GM23338 (cell line): ENCODE measurements at regions not wholly inside any gene's neighbourhood (a gene's known extent, or its start where the extent isn't known, plus 50 kb on each side); places are given as distances from the start of the nearest gene placed in this dataset.

Source experiments
- CREB1 ChIP-seq: fragments of 250-450 bp; sonication (Bioruptor Pico); IDR thresholded peaks from 2 replicates; pipeline ENCODE4 v1.5.0; 2020; ENCODE audit warnings: low read depth, mild to moderate bottlenecking, moderate library complexity
- CTCF ChIP-seq, 2 experiments: fragments of 200-600 bp in 1 of 2; sonication (generic) in 1 of 2; conservative IDR thresholded peaks; 2 replicates each; pipeline versions ENCODE4 v1.5.1 to v1.6.1; 2016 to 2017; ENCODE audit warnings: antibody characterized with exemption in 2 of 2, low read depth in 2 of 2, mild to moderate bottlenecking in 2 of 2, moderate library complexity in 1 of 2
- ETS1 ChIP-seq: IDR thresholded peaks from 2 replicates; pipeline ENCODE4 v1.6.1; 2016; ENCODE audit warnings: antibody characterized with exemption
- EZH2 ChIP-seq: fragments of 200-600 bp; sonication (generic); IDR thresholded peaks from one replicate; pipeline ENCODE4 v1.8.0; 2017; ENCODE audit warnings: antibody characterized with exemption, mild to moderate bottlenecking, low read depth; ENCODE audit not compliant: unreplicated experiment
- EZH2phosphoT487 ChIP-seq: fragments of 200-600 bp; sonication (generic); IDR thresholded peaks from one replicate; pipeline ENCODE4 v1.8.1; 2018; ENCODE audit warnings: antibody characterized with exemption; ENCODE audit not compliant: unreplicated experiment
- JUNB ChIP-seq: IDR thresholded peaks from one replicate; pipeline ENCODE4 v1.6.1; 2016; ENCODE audit warnings: antibody characterized with exemption; ENCODE audit not compliant: unreplicated experiment
- NANOG ChIP-seq: IDR thresholded peaks from 2 replicates; pipeline ENCODE4 v1.6.1; 2016; ENCODE audit warnings: antibody characterized with exemption, borderline replicate concordance
- POLR2AphosphoS5 ChIP-seq: IDR thresholded peaks from 2 replicates; pipeline ENCODE4 v1.6.1; 2016; ENCODE audit warnings: antibody characterized with exemption, low read depth
- REST ChIP-seq: IDR thresholded peaks from one replicate; pipeline ENCODE4 v1.6.1; 2018; ENCODE audit warnings: antibody characterized with exemption; ENCODE audit not compliant: unreplicated experiment
- STAT1 ChIP-seq: IDR thresholded peaks from one replicate; pipeline ENCODE4 v1.6.1; 2016; ENCODE audit warnings: antibody characterized with exemption; ENCODE audit not compliant: unreplicated experiment
- ZNF331 ChIP-seq: fragments of 250-450 bp; sonication (Bioruptor Pico); IDR thresholded peaks from 2 replicates; pipeline ENCODE4 v1.5.0; 2020; ENCODE audit warnings: low read depth, mild to moderate bottlenecking, moderate library complexity
- ZNF462 ChIP-seq: fragments of 250-450 bp; sonication (Bioruptor Pico); IDR thresholded peaks from 2 replicates; pipeline ENCODE4 v1.5.0; 2020; ENCODE audit warnings: mild to moderate bottlenecking, moderate library complexity

- TF ChIP-seq CTCF (conservative IDR thresholded peaks at IDR 0.05; ENCODE audit: low read depth in 2 of 2), result no peak
- TF ChIP-seq REST, result no peak
- no peak for TF ChIP-seq EZH2
- no peak for TF ChIP-seq POLR2AphosphoS5
- no peak for TF ChIP-seq CREB1 (CRISPR knock-in tag)
- no peak for TF ChIP-seq ZNF331
- TF ChIP-seq EZH2phosphoT487, result no peak
- TF ChIP-seq ETS1, result no peak
- TF ChIP-seq ZNF462 (CRISPR knock-in tag), result no peak
- no peak for TF ChIP-seq JUNB
- TF ChIP-seq NANOG, result no peak
- TF ChIP-seq STAT1, result no peak
These were observed 196.1 kb upstream of the OSR1 start for GRCh38 chr2:19554520-19554919.
